ENCODE measurements at regions not wholly inside any gene's neighbourhood (a gene's known extent, or its start where the extent isn't known, plus 50 kb on each side); places are given as distances from the start of the nearest gene placed in this dataset.
"Not testable (repeated sequence)": the region's sequence is repeated elsewhere in the genome, so short reads cannot be mapped to it uniquely, and the experiment has no call there.

- DNase-seq (ENCODE audit: low spot score) = not testable (repeated sequence)
Observed at GRCh38 chr14:48266201-48266600, 590.8 kb upstream of the MDGA2 start.

GRCh38 chr14:48261436-48261835 is 586.0 kb upstream of the MDGA2 start:
- DNase-seq (ENCODE audit: low spot score) = no peak

GRCh38 chr14:48260394-48261295 is 585.2 kb upstream of the MDGA2 start:
- DNase-seq (ENCODE audit: low spot score) = not testable (repeated sequence)

- not testable (repeated sequence) for DNase-seq (ENCODE audit: low spot score)
Observed at GRCh38 chr14:48259876-48260275, 584.5 kb upstream of the MDGA2 start.

GRCh38 chr14:48259232-48259631 is 583.8 kb upstream of the MDGA2 start:
- DNase-seq (ENCODE audit: low spot score) = not testable (repeated sequence)

GRCh38 chr14:48258703-48259102 is 583.3 kb upstream of the MDGA2 start:
- DNase-seq (ENCODE audit: low spot score) = not testable (repeated sequence)

GRCh38 chr14:48253020-48253419 is 577.6 kb upstream of the MDGA2 start:
- no peak for DNase-seq (ENCODE audit: low spot score)

- no peak for DNase-seq (ENCODE audit: low spot score)
Observed at GRCh38 chr14:48251290-48251689, 575.9 kb upstream of the MDGA2 start.

GRCh38 chr14:48250575-48250974 is 575.2 kb upstream of the MDGA2 start:
- no peak for DNase-seq (ENCODE audit: low spot score)

- DNase-seq (ENCODE audit: low spot score) = no peak
Observed at GRCh38 chr14:48247977-48248376, 572.6 kb upstream of the MDGA2 start.

GRCh38 chr14:48243900-48244299 is 568.5 kb upstream of the MDGA2 start:
- DNase-seq (ENCODE audit: low spot score) = no peak

- DNase-seq (ENCODE audit: low spot score) = no peak
Observed at GRCh38 chr14:48229091-48229490, 553.7 kb upstream of the MDGA2 start.

GRCh38 chr14:48193893-48194292 is 518.5 kb upstream of the MDGA2 start:
- no peak for DNase-seq (ENCODE audit: low spot score)

GRCh38 chr14:48149624-48150023 is 474.2 kb upstream of the MDGA2 start:
- DNase-seq (ENCODE audit: low spot score) = not testable (repeated sequence)

GRCh38 chr14:48140804-48141203 is 465.4 kb upstream of the MDGA2 start:
- DNase-seq (ENCODE audit: low spot score) = no peak

GRCh38 chr14:48129472-48129871 is 454.1 kb upstream of the MDGA2 start:
- no peak for DNase-seq (ENCODE audit: low spot score)

- DNase-seq (ENCODE audit: low spot score) = no peak
Observed at GRCh38 chr14:48127674-48128073, 452.3 kb upstream of the MDGA2 start.

GRCh38 chr14:48125654-48126053 is 450.2 kb upstream of the MDGA2 start:
- DNase-seq (ENCODE audit: low spot score) = no peak

- no peak for DNase-seq (ENCODE audit: low spot score)
Observed at GRCh38 chr14:48113713-48114112, 438.3 kb upstream of the MDGA2 start.

GRCh38 chr14:48111151-48111550 is 435.7 kb upstream of the MDGA2 start:
- DNase-seq (ENCODE audit: low spot score) = no peak

- DNase-seq (ENCODE audit: low spot score) = no peak
Observed at GRCh38 chr14:48107646-48108045, 432.2 kb upstream of the MDGA2 start.

GRCh38 chr14:48096897-48097296 is 421.5 kb upstream of the MDGA2 start:
- DNase-seq (ENCODE audit: low spot score) = no peak

- no peak for DNase-seq (ENCODE audit: low spot score)
Observed at GRCh38 chr14:48086516-48086915, 411.1 kb upstream of the MDGA2 start.

- no peak for DNase-seq (ENCODE audit: low spot score)
Observed at GRCh38 chr14:48075487-48075886, 400.1 kb upstream of the MDGA2 start.

All from HuH-7 (cell line).